Amniotic epithelial cell (primary cell): ENCODE measurements at regions not wholly inside any gene's neighbourhood (a gene's known extent, or its start where the extent isn't known, plus 50 kb on each side); places are given as distances from the start of the nearest gene placed in this dataset.

ENCODE experiments used
- DNase-seq: peaks from one replicate; pipeline ENCODE4 v3.0.0-alpha.2; 2010; ENCODE audit warnings: low read depth

GRCh38 chr4:189278597-189279165, 662.0 kb upstream of the FRG1 start:
- no peak for DNase-seq

GRCh38 chr4:189279188-189279587, 661.5 kb upstream of the FRG1 start:
- DNase-seq, result no peak

GRCh38 chr4:189285377-189285776, 655.3 kb upstream of the FRG1 start:
- DNase-seq, result no peak

- no peak for DNase-seq
These were observed 648.7 kb upstream of the FRG1 start for GRCh38 chr4:189291939-189292338.

- no peak for DNase-seq
These were observed 647.2 kb upstream of the FRG1 start for GRCh38 chr4:189293459-189293858.

- no peak for DNase-seq
These were observed 646.1 kb upstream of the FRG1 start for GRCh38 chr4:189294574-189294973.

- DNase-seq, result no peak
These were observed 641.0 kb upstream of the FRG1 start for GRCh38 chr4:189299706-189300105.

GRCh38 chr4:189301692-189302091, 639.0 kb upstream of the FRG1 start:
- no peak for DNase-seq

GRCh38 chr4:189302719-189303118, 638.0 kb upstream of the FRG1 start:
- no peak for DNase-seq

- DNase-seq, result peak; percentile 13
These were observed 636.5 kb upstream of the FRG1 start for GRCh38 chr4:189304167-189304566.

GRCh38 chr4:189304809-189305208, 635.9 kb upstream of the FRG1 start:
- DNase-seq, result peak; percentile 31

- DNase-seq, result no peak
These were observed 635.2 kb upstream of the FRG1 start for GRCh38 chr4:189305500-189305899.

- no peak for DNase-seq
These were observed 629.4 kb upstream of the FRG1 start for GRCh38 chr4:189311251-189311650.

- DNase-seq, result no peak
These were observed 627.6 kb upstream of the FRG1 start for GRCh38 chr4:189313064-189313463.

- no peak for DNase-seq
These were observed 626.7 kb upstream of the FRG1 start for GRCh38 chr4:189313861-189314513.

- no peak for DNase-seq
These were observed 618.2 kb upstream of the FRG1 start for GRCh38 chr4:189322426-189322825.

- no peak for DNase-seq
These were observed 598.8 kb upstream of the FRG1 start for GRCh38 chr4:189341881-189342280.

GRCh38 chr4:189355590-189355989, 585.1 kb upstream of the FRG1 start:
- no peak for DNase-seq

GRCh38 chr4:189362364-189362763, 578.3 kb upstream of the FRG1 start:
- no peak for DNase-seq

GRCh38 chr4:189364032-189364449, 576.6 kb upstream of the FRG1 start:
- no peak for DNase-seq

GRCh38 chr4:189365451-189365850, 575.2 kb upstream of the FRG1 start:
- DNase-seq, result no peak

- DNase-seq, result no peak
These were observed 572.8 kb upstream of the FRG1 start for GRCh38 chr4:189367832-189368231.

GRCh38 chr4:189374176-189374575, 566.5 kb upstream of the FRG1 start:
- no peak for DNase-seq

- no peak for DNase-seq
These were observed 563.8 kb upstream of the FRG1 start for GRCh38 chr4:189376901-189377300.
